Mesothelial cell of epicardium (in vitro differentiated cells): ENCODE measurements at regions not wholly inside any gene's neighbourhood (a gene's known extent, or its start where the extent isn't known, plus 50 kb on each side); places are given as distances from the start of the nearest gene placed in this dataset.

ENCODE experiments used
- DNase-seq, 2 experiments: peaks; one replicate each; pipeline ENCODE4 v3.0.0; 2021; ENCODE audit warnings: low spot score in 2 of 2; ENCODE audit not compliant: unreplicated experiment in 2 of 2
- H3K27ac Mint-ChIP-seq: 2 replicates; pipeline ENCODE4 v1.8.0; 2021; ENCODE audit warnings: mixed read lengths
- H3K27me3 Mint-ChIP-seq: 2 replicates; pipeline ENCODE4 v1.8.0; 2021; ENCODE audit warnings: low read depth, mixed read lengths
- H3K36me3 Mint-ChIP-seq: 2 replicates; pipeline ENCODE4 v1.8.0; 2021; ENCODE audit warnings: mixed read lengths
- H3K4me1 Mint-ChIP-seq: 2 replicates; pipeline ENCODE4 v1.8.0; 2021; ENCODE audit warnings: mixed read lengths
- H3K4me3 Mint-ChIP-seq: 2 replicates; pipeline ENCODE4 v1.8.0; 2021; ENCODE audit warnings: mild to moderate bottlenecking, moderate library complexity, mixed read lengths
- H3K9me3 Mint-ChIP-seq: 2 replicates; pipeline ENCODE4 v1.8.0; 2021; ENCODE audit warnings: mixed read lengths
- CTCF ChIP-seq: fragments of 200-600 bp; sonication (generic); IDR thresholded peaks from one replicate; pipeline ENCODE4 v1.5.0; 2021; ENCODE audit warnings: antibody characterized with exemption; ENCODE audit not compliant: unreplicated experiment

DNA sequence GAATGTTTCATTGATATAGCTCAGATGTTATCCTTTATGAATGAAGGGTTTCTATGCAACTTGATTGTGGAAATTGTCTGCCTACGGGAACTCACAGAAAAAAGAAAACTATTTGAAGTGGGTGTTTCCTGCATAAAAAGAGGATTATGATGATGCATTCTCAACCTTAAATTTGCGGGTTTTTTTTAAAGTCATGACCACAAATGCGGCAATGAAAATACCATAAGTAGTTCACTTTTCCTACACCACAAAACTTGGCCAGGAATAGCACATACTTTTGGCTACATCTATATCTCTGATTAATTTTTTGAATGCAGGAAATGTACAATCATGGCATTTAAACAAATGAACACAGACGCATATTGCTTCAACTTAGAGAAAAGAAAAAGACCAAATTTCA is 754.7 kb downstream of the DTWD2 start:
- peaks cover 2% of the 10 kb centered on the region for H3K4me1 Mint-ChIP-seq
- TF ChIP-seq CTCF, result no peak
- no peak for DNase-seq
- no peak overlapping the region for H3K4me3 Mint-ChIP-seq
- no peaks in the 10 kb centered on the region for H3K36me3 Mint-ChIP-seq
- no peak overlapping the region for H3K27ac Mint-ChIP-seq
- peaks cover under 1% of the 10 kb centered on the region for H3K9me3 Mint-ChIP-seq
- no peaks in the 10 kb centered on the region for H3K27me3 Mint-ChIP-seq

GRCh38 chr5:118228489-118228888 is 759.9 kb downstream of the DTWD2 start:
- H3K9me3 Mint-ChIP-seq, result peaks cover 7% of the 10 kb centered on the region
- H3K36me3 Mint-ChIP-seq, result no peaks in the 10 kb centered on the region
- TF ChIP-seq CTCF, result no peak
- no peak overlapping the region for H3K27ac Mint-ChIP-seq
- no peak overlapping the region for H3K4me3 Mint-ChIP-seq
- no peaks in the 10 kb centered on the region for H3K27me3 Mint-ChIP-seq
- H3K4me1 Mint-ChIP-seq, result peaks cover 2% of the 10 kb centered on the region
- no peak for DNase-seq

DNA sequence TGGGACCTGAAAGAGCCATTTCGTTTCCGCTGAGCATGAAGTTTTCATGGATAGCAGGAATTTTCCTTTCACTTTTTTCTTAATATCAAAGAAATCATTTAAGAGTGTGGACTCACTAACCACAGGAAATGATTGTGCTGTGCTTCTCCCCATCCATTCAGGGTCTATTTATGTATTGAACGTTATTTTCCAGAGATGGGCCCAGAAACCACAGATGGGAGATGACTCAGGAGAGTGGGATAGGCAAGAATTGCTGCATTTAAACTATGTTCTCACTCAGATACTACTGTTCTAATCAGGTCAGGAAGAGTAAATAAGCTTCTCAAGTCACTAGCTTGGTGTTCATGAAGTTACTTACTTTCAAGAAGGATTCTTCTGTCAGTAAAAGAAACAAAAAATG is 763.8 kb downstream of the DTWD2 start:
- no peaks in the 10 kb centered on the region for H3K27me3 Mint-ChIP-seq
- peaks cover 16% of the 10 kb centered on the region for H3K9me3 Mint-ChIP-seq
- H3K36me3 Mint-ChIP-seq, result no peaks in the 10 kb centered on the region
- no peaks in the 10 kb centered on the region for H3K4me1 Mint-ChIP-seq
- H3K27ac Mint-ChIP-seq, result no peak overlapping the region
- no peak for DNase-seq
- TF ChIP-seq CTCF, result no peak
- no peak overlapping the region for H3K4me3 Mint-ChIP-seq

- no peak overlapping the region for H3K27ac Mint-ChIP-seq
- TF ChIP-seq CTCF, result no peak
- no peaks in the 10 kb centered on the region for H3K36me3 Mint-ChIP-seq
- H3K4me1 Mint-ChIP-seq, result no peaks in the 10 kb centered on the region
- H3K27me3 Mint-ChIP-seq, result no peaks in the 10 kb centered on the region
- H3K4me3 Mint-ChIP-seq, result no peak overlapping the region
- H3K9me3 Mint-ChIP-seq, result peaks cover 27% of the 10 kb centered on the region
- DNase-seq, result no peak
Observed at GRCh38 chr5:118220556-118221195, 767.7 kb downstream of the DTWD2 start.

DNA sequence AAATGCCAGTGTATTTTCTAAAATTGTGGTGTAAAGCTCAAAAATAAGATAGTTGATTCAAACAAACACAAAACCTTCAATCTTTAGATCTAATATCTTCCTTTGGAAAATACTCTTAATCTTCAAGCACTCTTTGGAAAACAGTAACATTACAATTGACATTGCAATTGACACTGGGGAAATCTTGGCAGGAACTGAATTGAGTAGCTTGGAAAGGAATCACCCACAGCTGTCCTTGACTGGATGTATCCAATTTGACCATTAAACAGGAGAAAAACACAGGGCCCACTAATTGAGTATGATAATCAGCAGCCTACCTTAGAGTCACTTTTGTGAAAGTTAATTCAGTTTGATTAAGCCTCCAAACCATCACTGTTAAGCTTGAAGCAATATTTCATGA is 776.7 kb downstream of the DTWD2 start:
- Mint-ChIP-seq H3K27me3 (peaks cover 2% of the 10 kb centered on the region), H3K36me3 (peaks cover 4% of the 10 kb centered on the region), H3K27ac (no peak overlapping the region), H3K9me3 (peaks cover 31% of the 10 kb centered on the region), H3K4me1 (no peaks in the 10 kb centered on the region), H3K4me3 (no peak overlapping the region)
- no peak for TF ChIP-seq CTCF
- no peak for DNase-seq

DNA sequence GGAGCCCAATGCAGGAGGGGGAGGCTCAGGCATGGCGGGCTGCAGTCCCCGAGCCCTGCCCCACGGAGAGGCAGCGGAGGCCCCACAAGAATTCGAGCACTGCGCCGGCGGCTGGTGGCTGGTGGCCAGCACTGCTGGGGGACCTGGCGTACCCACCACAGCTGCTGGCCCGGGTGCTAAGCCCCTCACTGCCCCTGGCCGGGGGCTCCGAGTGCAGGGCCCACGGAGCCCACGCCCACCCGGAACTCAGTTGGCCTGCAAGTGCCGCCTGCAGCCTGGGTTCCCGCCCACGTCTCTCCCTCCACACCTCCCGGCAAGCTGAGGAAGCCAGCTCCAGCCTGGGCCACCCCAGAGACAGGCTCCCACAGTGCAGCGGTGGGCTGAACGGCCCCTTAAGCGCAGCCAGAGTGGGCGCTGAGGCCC is 780.3 kb downstream of the DTWD2 start:
- Mint-ChIP-seq H3K27ac (no peak overlapping the region), H3K27me3 (peaks cover 4% of the 10 kb centered on the region), H3K4me1 (no peaks in the 10 kb centered on the region), H3K4me3 (no peak overlapping the region), H3K36me3 (peaks cover 5% of the 10 kb centered on the region), H3K9me3 (peaks cover 36% of the 10 kb centered on the region)
- TF ChIP-seq CTCF, result no peak
- DNase-seq, result peak in 1 of 2 experiments; percentile 19
